RWPE1 (cell line): ENCODE measurements at regions not wholly inside any gene's neighbourhood (a gene's known extent, or its start where the extent isn't known, plus 50 kb on each side); places are given as distances from the start of the nearest gene placed in this dataset.

Experiments used
- CTCF ChIA-PET: fragments of 350-600 bp; sonication (Branson Sonifier 250); formaldehyde crosslinking; extraction: SDS; loops from one replicate; lab custom pipeline; 2021; lab: Yijun Ruan, JAX
- POLR2A ChIA-PET: fragments of 400-600 bp; formaldehyde crosslinking; extraction: SDS; loops from one replicate; lab custom pipeline; 2020; ENCODE audit warnings: antibody characterized with exemption; ENCODE audit not compliant: low non-redundant PET; lab: Yijun Ruan, JAX
- DNase-seq: peaks from one replicate; pipeline ENCODE4 v3.0.0; 2012; ENCODE audit warnings: low spot score
- H3K27ac ChIP-seq: fragments of 450-650 bp; 2 replicates; pipeline ENCODE4 v1.5.1; 2017
- CTCF ChIP-seq: fragments of 450-650 bp; conservative IDR thresholded peaks from 2 replicates; pipeline ENCODE4 v1.5.1; 2017; ENCODE audit warnings: low read depth, mild to moderate bottlenecking

GRCh38 chr1:87197641-87198040 lies 131.0 kb upstream of the LMO4 start:
- ChIA-PET CTCF (interaction anchor here (0.6 kb wide), 1 partner anchor 148 kb away, joined by 3 read pairs; no protein-coding TSS in a partner anchor), POLR2A (no interaction called here)
- H3K27ac ChIP-seq = no peak overlapping the region
- DNase-seq = no peak
- TF ChIP-seq CTCF = no peak

GRCh38 chr1:87200875-87201638 lies 127.6 kb upstream of the LMO4 start:
- TF ChIP-seq CTCF = no peak

GRCh38 chr1:87201768-87202167 lies 126.9 kb upstream of the LMO4 start:
- ChIA-PET CTCF (no interaction called here), POLR2A (no interaction called here)
- no peak for TF ChIP-seq CTCF
- DNase-seq = no peak
- no peak overlapping the region for H3K27ac ChIP-seq

More at GRCh38 chr1:87200875-87201638, 127.6 kb upstream of the LMO4 start:
- ChIA-PET POLR2A (no interaction called here), CTCF (no interaction called here)
- H3K27ac ChIP-seq = no peak overlapping the region
- peak; percentile 39 for DNase-seq

- POLR2A ChIA-PET = no interaction called here
- no peak overlapping the region for H3K27ac ChIP-seq
- DNase-seq = no peak
- no peak for TF ChIP-seq CTCF
- CTCF ChIA-PET = no interaction called here
Measured at GRCh38 chr1:87202451-87202850, 126.2 kb upstream of the LMO4 start.

GRCh38 chr1:87202922-87203655 lies 125.6 kb upstream of the LMO4 start:
- ChIA-PET POLR2A (no interaction called here), CTCF (no interaction called here)
- TF ChIP-seq CTCF = no peak
- H3K27ac ChIP-seq = no peak overlapping the region
- DNase-seq = no peak

GRCh38 chr1:87203904-87204303 lies 124.8 kb upstream of the LMO4 start:
- CTCF ChIA-PET = no interaction called here
- POLR2A ChIA-PET = no interaction called here
- TF ChIP-seq CTCF = no peak
- DNase-seq = no peak
- H3K27ac ChIP-seq = no peak overlapping the region
